ENCODE measurements at regions not wholly inside any gene's neighbourhood (a gene's known extent, or its start where the extent isn't known, plus 50 kb on each side); places are given as distances from the start of the nearest gene placed in this dataset.

- ATAC-seq (ENCODE audit: low read depth): no peak
- Histone ChIP-seq H3K27ac (ENCODE audit: poor library complexity, severe bottlenecking) (no peak overlapping the region), H3K4me3 (ENCODE audit: severe bottlenecking) (no peak overlapping the region), H3K9me3 (ENCODE audit: severe bottlenecking) (no peaks in the 10 kb centered on the region), H3K4me1 (ENCODE audit: insufficient read depth, poor library complexity, severe bottlenecking) (peaks cover 9% of the 10 kb centered on the region), H3K27me3 (ENCODE audit: insufficient read depth, poor library complexity, severe bottlenecking) (no peaks in the 10 kb centered on the region), H3K36me3 (ENCODE audit: low read depth) (no peaks in the 10 kb centered on the region)
- no peak for DNase-seq (ENCODE audit: low spot score)
- TF ChIP-seq, protein P1, sequence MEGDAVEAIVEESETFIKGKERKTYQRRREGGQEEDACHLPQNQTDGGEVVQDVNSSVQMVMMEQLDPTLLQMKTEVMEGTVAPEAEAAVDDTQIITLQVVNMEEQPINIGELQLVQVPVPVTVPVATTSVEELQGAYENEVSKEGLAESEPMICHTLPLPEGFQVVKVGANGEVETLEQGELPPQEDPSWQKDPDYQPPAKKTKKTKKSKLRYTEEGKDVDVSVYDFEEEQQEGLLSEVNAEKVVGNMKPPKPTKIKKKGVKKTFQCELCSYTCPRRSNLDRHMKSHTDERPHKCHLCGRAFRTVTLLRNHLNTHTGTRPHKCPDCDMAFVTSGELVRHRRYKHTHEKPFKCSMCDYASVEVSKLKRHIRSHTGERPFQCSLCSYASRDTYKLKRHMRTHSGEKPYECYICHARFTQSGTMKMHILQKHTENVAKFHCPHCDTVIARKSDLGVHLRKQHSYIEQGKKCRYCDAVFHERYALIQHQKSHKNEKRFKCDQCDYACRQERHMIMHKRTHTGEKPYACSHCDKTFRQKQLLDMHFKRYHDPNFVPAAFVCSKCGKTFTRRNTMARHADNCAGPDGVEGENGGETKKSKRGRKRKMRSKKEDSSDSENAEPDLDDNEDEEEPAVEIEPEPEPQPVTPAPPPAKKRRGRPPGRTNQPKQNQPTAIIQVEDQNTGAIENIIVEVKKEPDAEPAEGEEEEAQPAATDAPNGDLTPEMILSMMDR (IDR thresholded peaks at IDR 0.05; ENCODE audit: poor library complexity, severe bottlenecking): no peak
Observed at GRCh38 chr12:92338671-92339070, 193.0 kb upstream of the BTG1 start.

- Histone ChIP-seq H3K4me1 (ENCODE audit: insufficient read depth, poor library complexity, severe bottlenecking) (peaks cover 9% of the 10 kb centered on the region), H3K4me3 (ENCODE audit: severe bottlenecking) (no peak overlapping the region), H3K27ac (ENCODE audit: poor library complexity, severe bottlenecking) (no peak overlapping the region), H3K36me3 (ENCODE audit: low read depth) (no peaks in the 10 kb centered on the region), H3K9me3 (ENCODE audit: severe bottlenecking) (no peaks in the 10 kb centered on the region), H3K27me3 (ENCODE audit: insufficient read depth, poor library complexity, severe bottlenecking) (no peaks in the 10 kb centered on the region)
- DNase-seq (ENCODE audit: low spot score) (no peak), ATAC-seq (ENCODE audit: low read depth) (no peak)
- TF ChIP-seq, protein P1 (IDR thresholded peaks at IDR 0.05; ENCODE audit: poor library complexity, severe bottlenecking): no peak
Observed at GRCh38 chr12:92338102-92338501, 192.5 kb upstream of the BTG1 start.

GRCh38 chr12:92337128-92337527 lies 191.5 kb upstream of the BTG1 start:
- Histone ChIP-seq H3K27ac (ENCODE audit: poor library complexity, severe bottlenecking) (no peak overlapping the region), H3K9me3 (ENCODE audit: severe bottlenecking) (no peaks in the 10 kb centered on the region), H3K36me3 (ENCODE audit: low read depth) (no peaks in the 10 kb centered on the region), H3K4me3 (ENCODE audit: severe bottlenecking) (no peak overlapping the region), H3K27me3 (ENCODE audit: insufficient read depth, poor library complexity, severe bottlenecking) (no peaks in the 10 kb centered on the region), H3K4me1 (ENCODE audit: insufficient read depth, poor library complexity, severe bottlenecking) (peaks cover 9% of the 10 kb centered on the region)
- ATAC-seq (ENCODE audit: low read depth) (no peak), DNase-seq (ENCODE audit: low spot score) (no peak)
- TF ChIP-seq, protein P1 (IDR thresholded peaks at IDR 0.05; ENCODE audit: poor library complexity, severe bottlenecking): no peak

- DNase-seq (ENCODE audit: low spot score) (no peak), ATAC-seq (ENCODE audit: low read depth) (no peak)
- H3K4me3 ChIP-seq (ENCODE audit: severe bottlenecking): no peak overlapping the region
- H3K4me1 ChIP-seq (ENCODE audit: insufficient read depth, poor library complexity, severe bottlenecking): peaks cover 7% of the 10 kb centered on the region
- no peak overlapping the region for H3K27ac ChIP-seq (ENCODE audit: poor library complexity, severe bottlenecking)
- TF ChIP-seq, protein P1 (IDR thresholded peaks at IDR 0.05; ENCODE audit: poor library complexity, severe bottlenecking): no peak
- H3K9me3 ChIP-seq (ENCODE audit: severe bottlenecking): no peaks in the 10 kb centered on the region
- H3K27me3 ChIP-seq (ENCODE audit: insufficient read depth, poor library complexity, severe bottlenecking): no peaks in the 10 kb centered on the region
- H3K36me3 ChIP-seq (ENCODE audit: low read depth): no peaks in the 10 kb centered on the region
Observed at GRCh38 chr12:92336641-92337040, 191.0 kb upstream of the BTG1 start.

DNA sequence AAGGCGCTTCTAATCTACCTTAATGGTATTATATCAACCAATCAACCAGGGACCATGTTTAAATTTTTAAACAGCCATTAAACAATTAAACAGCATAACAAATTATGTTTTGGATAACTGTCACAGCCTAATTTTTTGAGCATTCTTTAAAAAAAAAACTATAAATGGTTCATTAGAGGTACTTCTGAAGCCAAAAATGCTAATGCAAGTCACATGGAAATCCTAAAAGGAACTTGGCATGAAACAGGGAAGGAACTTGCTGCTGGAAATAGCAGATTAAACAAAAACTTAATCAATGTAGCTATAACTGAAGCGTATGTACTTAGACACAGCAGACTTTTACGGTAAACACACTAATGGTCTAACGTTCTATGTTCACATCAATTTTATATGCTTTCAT lies 190.2 kb upstream of the BTG1 start:
- no peak for DNase-seq (ENCODE audit: low spot score)
- no peaks in the 10 kb centered on the region for H3K9me3 ChIP-seq (ENCODE audit: severe bottlenecking)

More for the DNA sequence above, 190.2 kb upstream of the BTG1 start:
- no peak for ATAC-seq (ENCODE audit: low read depth)
- H3K36me3 ChIP-seq (ENCODE audit: low read depth): no peaks in the 10 kb centered on the region
- H3K27ac ChIP-seq (ENCODE audit: poor library complexity, severe bottlenecking): no peak overlapping the region
- H3K4me3 ChIP-seq (ENCODE audit: severe bottlenecking): no peak overlapping the region
- TF ChIP-seq, protein P1 (IDR thresholded peaks at IDR 0.05; ENCODE audit: poor library complexity, severe bottlenecking): no peak
- H3K27me3 ChIP-seq (ENCODE audit: insufficient read depth, poor library complexity, severe bottlenecking): no peaks in the 10 kb centered on the region
- peaks cover 3% of the 10 kb centered on the region for H3K4me1 ChIP-seq (ENCODE audit: insufficient read depth, poor library complexity, severe bottlenecking)
